SU-DHL-6 (cell line): ENCODE measurements at regions not wholly inside any gene's neighbourhood (a gene's known extent, or its start where the extent isn't known, plus 50 kb on each side); places are given as distances from the start of the nearest gene placed in this dataset.

Experiments
- CTCF ChIP-seq: fragments of 200-600 bp; sonication (generic); IDR thresholded peaks from one replicate; pipeline ENCODE4 v1.5.1; 2017; ENCODE audit warnings: antibody characterized with exemption, mild to moderate bottlenecking, low read length, moderate library complexity; ENCODE audit not compliant: insufficient read depth, poor library complexity, severe bottlenecking
- EZH2phosphoT487 ChIP-seq: fragments of 200-600 bp; sonication (generic), shearing (Covaris generic); conservative IDR thresholded peaks from 2 replicates; pipeline ENCODE4 v1.6.1; 2018; ENCODE audit warnings: mild to moderate bottlenecking, antibody characterized with exemption, low read length, moderate library complexity, mixed read lengths

- TF ChIP-seq CTCF (no peak), EZH2phosphoT487 (no peak)
Measured at GRCh38 chr7:24341691-24342413, 57.9 kb downstream of the NPY start.
